ENCODE measurements at regions not wholly inside any gene's neighbourhood (a gene's known extent, or its start where the extent isn't known, plus 50 kb on each side); places are given as distances from the start of the nearest gene placed in this dataset.
"Not testable (repeated sequence)": the region's sequence is repeated elsewhere in the genome, so short reads cannot be mapped to it uniquely, and the experiment has no call there.

DNA sequence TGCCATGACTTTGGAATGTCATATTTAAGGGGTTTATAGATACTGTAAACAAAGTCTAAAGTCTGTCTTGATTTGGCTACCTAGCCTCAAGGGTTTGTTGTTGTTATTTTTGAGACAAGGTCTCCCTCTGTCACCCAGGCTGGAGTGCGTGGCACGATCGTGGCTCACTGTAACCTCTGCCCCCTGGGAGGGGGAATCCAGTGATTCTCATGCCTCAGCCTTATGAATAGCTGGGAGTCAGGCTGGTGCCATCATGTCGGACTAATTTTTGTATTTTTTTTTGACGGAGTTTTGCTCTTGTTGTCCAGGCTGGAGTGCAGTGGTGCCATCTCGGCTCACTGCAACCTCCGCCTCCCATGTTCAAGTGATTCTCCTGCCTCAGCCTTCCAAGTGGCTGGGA is 82.2 kb upstream of the RHOU start:
- TF ChIP-seq, protein P1, sequence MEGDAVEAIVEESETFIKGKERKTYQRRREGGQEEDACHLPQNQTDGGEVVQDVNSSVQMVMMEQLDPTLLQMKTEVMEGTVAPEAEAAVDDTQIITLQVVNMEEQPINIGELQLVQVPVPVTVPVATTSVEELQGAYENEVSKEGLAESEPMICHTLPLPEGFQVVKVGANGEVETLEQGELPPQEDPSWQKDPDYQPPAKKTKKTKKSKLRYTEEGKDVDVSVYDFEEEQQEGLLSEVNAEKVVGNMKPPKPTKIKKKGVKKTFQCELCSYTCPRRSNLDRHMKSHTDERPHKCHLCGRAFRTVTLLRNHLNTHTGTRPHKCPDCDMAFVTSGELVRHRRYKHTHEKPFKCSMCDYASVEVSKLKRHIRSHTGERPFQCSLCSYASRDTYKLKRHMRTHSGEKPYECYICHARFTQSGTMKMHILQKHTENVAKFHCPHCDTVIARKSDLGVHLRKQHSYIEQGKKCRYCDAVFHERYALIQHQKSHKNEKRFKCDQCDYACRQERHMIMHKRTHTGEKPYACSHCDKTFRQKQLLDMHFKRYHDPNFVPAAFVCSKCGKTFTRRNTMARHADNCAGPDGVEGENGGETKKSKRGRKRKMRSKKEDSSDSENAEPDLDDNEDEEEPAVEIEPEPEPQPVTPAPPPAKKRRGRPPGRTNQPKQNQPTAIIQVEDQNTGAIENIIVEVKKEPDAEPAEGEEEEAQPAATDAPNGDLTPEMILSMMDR (IDR thresholded peaks at IDR 0.05), result not testable (repeated sequence)
- TF ChIP-seq POLR2A (IDR thresholded peaks at IDR 0.05), result not testable (repeated sequence)
